ENCODE measurements at regions not wholly inside any gene's neighbourhood (a gene's known extent, or its start where the extent isn't known, plus 50 kb on each side); places are given as distances from the start of the nearest gene placed in this dataset.

DNA sequence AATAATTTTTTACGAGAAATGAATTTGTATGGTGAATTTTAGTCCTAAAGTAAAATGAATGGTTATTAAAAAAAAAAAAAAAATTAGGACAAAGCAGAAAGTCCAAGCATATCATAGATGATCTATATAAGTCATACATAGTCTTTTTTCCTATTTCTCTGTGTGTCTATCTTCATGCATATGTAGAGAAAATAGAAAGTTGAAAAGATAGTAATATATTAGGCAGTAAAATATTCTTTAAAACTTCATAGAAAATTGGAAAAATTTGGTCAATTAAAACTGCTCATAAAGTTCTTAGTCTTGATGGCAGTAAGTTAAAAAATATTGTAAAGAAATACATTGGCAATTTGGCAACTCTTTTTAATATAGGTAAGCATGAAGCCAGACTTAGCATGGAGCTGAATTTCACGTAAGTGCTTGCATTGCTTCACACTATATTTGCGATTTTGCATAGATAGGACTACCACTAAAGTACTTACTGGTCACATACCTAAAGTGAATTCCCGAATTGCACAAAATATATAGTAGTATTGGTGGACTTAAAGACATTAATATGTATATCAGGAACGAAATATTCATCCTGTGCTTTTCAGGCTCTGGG is 303.8 kb downstream of the IPO8 start:
- intact Hi-C loops (cut with DNase I) = no loop called here
- no peak for DNase-seq (ENCODE audit: low spot score)

GRCh38 chr12:30385706-30386105 is 310.0 kb downstream of the IPO8 start:
- no peak for DNase-seq (ENCODE audit: low spot score)
- intact Hi-C loops (cut with DNase I) = no loop called here

DNA sequence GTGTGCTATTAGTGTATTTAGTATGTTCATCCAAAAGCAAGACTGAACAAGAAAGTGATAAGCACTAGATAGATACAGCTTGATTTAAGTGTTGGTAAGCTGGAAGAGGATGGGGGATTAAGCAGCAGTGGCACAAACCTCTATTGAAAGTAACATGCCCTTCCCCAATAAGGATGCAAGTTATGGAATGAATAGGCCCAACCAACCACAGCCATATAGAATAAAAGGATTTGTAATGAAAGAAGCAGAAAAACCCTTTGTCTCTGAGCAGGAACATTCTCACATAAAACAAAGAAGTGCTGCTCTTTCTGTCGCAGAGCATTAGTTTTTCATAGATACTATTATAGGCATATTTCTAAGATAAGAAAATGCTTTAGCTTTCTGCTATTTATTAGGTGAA is 310.7 kb downstream of the IPO8 start:
- intact Hi-C loops (cut with DNase I) = no loop called here

DNA sequence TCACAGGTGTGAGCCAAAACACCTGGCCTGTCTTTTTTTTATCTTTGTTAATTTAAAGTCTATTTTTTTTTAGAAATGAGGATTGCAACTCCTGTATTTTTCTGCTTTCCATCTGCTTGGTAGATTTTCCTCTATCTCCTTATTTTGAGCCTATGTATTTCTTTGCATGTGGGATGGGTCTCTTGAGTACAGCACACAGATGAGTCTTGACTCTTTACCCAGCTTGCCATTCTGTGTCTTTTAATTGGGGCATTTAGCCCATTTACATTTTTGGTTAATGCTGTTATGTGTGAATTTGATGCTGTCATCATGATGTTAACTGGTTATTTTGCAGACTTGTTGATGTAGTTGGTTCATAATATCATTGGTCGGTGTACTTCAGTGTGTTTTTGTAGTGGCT is 317.4 kb downstream of the IPO8 start:
- no peak for DNase-seq (ENCODE audit: low spot score)
- intact Hi-C loops (cut with DNase I) = no loop called here

More for the DNA sequence above, 310.7 kb downstream of the IPO8 start:
- DNase-seq (ENCODE audit: low spot score) = no peak

- no peak for DNase-seq (ENCODE audit: low spot score)
- intact Hi-C loops (cut with DNase I) = no loop called here
Measured at GRCh38 chr12:30364822-30365221, 330.8 kb downstream of the IPO8 start.

- intact Hi-C loops (cut with DNase I) = no loop called here
- no peak for DNase-seq (ENCODE audit: low spot score)
Measured at GRCh38 chr12:30361145-30361544, 334.5 kb downstream of the IPO8 start.

DNA sequence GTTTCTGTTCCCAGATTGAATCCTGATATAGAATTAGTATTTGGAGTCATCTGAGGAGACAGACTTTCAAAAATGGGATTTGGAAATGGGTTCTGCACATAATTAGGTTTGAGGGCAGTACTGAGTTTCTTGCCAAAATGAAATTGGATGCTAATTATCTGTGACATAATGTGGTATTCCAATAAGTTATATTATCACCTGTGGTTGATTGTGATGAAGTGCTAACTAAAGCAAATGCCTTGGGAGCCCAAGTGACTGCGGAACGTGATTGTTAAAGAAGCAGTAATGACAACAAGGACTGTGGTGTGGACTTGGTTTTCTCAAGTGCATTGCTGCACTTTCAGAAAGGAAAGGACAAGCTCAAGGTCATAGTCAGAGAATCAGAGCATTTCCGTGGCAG is 337.0 kb downstream of the IPO8 start:
- no peak for DNase-seq (ENCODE audit: low spot score)
- intact Hi-C loops (cut with DNase I) = no loop called here

DNA sequence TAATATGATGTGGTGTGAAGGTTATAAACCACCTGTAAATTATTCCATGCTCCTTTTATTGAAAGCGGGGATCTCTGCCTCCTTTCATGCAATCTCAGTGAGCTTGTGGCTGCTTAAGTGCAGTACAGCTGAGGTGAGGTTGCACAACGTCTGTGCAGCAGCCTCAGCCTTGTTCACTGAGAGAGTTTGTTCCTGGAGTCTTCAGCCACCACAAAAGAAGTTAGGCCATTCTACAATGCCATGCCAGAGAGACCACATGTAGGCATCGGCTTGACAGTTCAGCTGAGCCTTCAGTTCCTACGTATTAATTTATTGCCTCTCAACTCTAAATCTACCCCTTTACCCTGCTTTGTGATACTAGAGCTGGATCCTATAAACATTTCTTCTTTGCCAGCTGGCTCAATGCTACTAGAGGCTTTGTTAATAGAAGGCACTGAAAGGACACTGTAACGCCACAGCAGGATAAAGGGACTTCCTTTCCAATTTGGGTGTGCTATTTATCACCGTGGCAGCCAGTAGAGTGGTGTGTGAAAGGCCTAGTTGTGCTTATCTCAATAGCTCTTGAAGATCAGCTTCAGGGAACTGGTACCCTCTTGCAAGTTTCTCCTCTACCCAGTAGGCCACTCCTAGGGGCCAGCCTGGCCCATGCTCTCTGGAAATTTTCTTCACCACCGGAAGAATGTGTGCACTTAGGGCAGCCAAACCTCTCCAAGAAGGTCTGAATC is 337.7 kb downstream of the IPO8 start:
- intact Hi-C loops (cut with DNase I) = no loop called here
- DNase-seq (ENCODE audit: low spot score) = no peak

GRCh38 chr12:30345744-30346471 is 349.8 kb downstream of the IPO8 start:
- intact Hi-C loops (cut with DNase I) = no loop called here
- no peak for DNase-seq (ENCODE audit: low spot score)

DNA sequence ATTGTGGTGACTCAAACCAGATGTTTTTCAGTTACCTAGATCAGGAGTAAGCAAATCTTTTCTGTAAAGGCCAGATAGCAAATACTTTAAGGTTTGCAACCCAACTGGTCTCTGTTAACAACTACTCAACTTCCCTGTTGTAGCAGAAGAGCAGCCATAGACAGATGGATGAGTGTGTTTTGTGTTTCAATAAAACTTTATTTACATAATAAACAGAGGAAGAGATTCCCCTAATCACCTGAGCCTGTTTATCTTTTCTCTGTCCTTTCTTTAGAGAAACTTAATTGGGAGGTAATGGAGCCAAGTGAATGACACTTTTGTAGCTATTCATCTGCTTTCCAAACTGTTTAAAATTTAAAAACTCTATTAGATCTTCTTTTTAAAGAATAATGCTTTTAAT is 365.1 kb downstream of the IPO8 start:
- no peak for DNase-seq (ENCODE audit: low spot score)
- intact Hi-C loops (cut with DNase I) = no loop called here

GRCh38 chr12:30329281-30329680 is 366.4 kb downstream of the IPO8 start:
- intact Hi-C loops (cut with DNase I) = no loop called here
- DNase-seq (ENCODE audit: low spot score) = no peak

GRCh38 chr12:30323008-30323407 is 372.7 kb downstream of the IPO8 start:
- DNase-seq (ENCODE audit: low spot score) = no peak

DNA sequence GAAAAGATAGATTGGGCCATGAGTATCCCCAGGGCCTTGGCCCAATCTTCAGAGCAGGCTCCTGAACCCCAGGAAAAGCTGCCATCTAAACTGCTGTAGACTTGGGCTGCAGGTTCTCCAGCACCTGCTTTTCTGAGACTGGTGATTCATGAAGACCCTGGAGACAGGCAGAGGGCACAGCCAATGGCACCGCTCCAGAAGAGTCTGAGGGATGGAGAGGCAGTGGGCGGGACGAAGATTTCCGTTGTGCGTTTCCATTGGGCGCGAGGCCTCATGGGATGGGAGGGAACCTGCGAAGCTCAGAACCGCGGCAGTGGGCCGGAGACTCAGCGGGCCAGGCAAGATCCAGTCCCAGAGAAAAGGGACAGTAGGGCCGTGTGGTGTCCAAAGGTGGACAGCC is 375.1 kb downstream of the IPO8 start:
- intact Hi-C loops (cut with DNase I) = no loop called here
- no peak for DNase-seq (ENCODE audit: low spot score)

More at GRCh38 chr12:30323008-30323407, 372.7 kb downstream of the IPO8 start:
- intact Hi-C loops (cut with DNase I) = no loop called here

GRCh38 chr12:30314506-30315100 is 381.1 kb downstream of the IPO8 start:
- DNase-seq (ENCODE audit: low spot score) = no peak
- intact Hi-C loops (cut with DNase I) = no loop called here

GRCh38 chr12:30308010-30308717 is 387.5 kb downstream of the IPO8 start:
- intact Hi-C loops (cut with DNase I) = no loop called here
- DNase-seq (ENCODE audit: low spot score) = no peak

DNA sequence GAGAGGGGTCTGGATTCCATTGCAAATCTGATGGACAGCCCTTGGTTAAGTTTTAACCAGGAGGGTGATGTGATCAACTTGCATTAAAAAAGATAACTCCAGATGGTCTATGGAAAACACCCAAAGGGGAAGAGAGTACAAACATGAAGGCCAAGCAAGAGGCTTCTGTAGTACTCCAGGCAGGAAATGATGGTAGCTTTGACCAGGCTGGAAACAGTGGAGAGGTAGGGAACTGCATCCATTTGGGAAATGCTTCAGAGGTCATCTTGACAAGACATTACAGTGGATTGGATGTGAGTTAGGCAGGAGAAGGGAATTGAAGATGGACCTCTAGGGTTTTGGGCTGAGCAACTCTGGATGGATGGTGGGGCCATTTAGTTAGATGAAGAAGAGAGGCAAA is 391.1 kb downstream of the IPO8 start:
- no peak for DNase-seq (ENCODE audit: low spot score)
- intact Hi-C loops (cut with DNase I) = no loop called here

- intact Hi-C loops (cut with DNase I) = no loop called here
- DNase-seq (ENCODE audit: low spot score) = no peak
Measured at GRCh38 chr12:30301291-30301690, 394.4 kb downstream of the IPO8 start.

DNA sequence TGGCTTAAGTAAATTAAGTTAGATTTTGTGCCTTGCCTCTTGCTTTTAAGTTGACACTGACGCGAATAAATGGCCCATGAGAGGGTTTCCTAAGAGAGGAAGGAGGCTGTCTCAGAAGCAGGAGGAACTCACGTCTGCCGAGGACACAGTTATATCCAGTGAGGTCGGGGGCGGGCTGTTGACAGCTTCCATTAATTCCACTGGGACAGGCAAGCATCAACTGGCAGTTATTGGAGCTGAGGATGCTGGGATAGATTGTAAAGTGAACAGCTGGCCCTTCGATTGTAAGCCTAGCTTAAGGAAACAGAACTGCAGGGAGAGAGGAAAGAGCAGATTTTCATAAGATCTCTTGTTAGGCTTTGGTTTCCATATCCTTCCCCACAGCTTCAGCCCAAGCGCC is 399.2 kb downstream of the IPO8 start:
- DNase-seq (ENCODE audit: low spot score) = no peak
- intact Hi-C loops (cut with DNase I) = loop anchor here in 1 of 2 donors (10.0 kb wide), 1 partner anchor 148 kb away; no protein-coding TSS in a partner anchor

- DNase-seq (ENCODE audit: low spot score) = no peak
- intact Hi-C loops (cut with DNase I) = no loop called here
Measured at GRCh38 chr12:30286345-30286926, 409.2 kb downstream of the IPO8 start.

All from posterior vena cava (tissue), 2 donors.